ENCODE measurements at regions not wholly inside any gene's neighbourhood (a gene's known extent, or its start where the extent isn't known, plus 50 kb on each side); places are given as distances from the start of the nearest gene placed in this dataset.

DNA sequence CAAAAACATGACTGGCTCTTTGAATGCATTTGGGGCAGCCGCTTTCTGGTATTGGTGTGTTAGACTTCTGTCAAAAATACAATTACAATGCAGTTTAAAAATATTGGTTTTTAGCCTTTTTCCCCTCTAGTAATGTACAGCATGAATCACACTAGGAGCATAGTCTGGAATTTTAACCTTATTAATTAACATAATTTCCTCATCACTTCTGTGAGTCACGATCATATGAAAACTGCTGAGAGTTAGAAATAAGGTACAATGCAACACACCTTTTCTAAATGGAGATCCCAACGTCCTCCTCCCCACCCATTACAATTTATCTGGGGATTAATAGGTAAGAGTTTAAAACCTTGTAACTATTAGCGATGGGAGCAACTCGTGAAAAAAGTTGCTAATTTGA lies 297.1 kb upstream of the RIMS1 start:
- 61 to 65% methylated on average over 5 of the region's 5 CpGs for WGBS, 2 donors
- DNase-seq (no peak), ATAC-seq (no peak)
- TF ChIP-seq POLR2A (IDR thresholded peaks at IDR 0.05): no peak
- TF ChIP-seq, protein P1, sequence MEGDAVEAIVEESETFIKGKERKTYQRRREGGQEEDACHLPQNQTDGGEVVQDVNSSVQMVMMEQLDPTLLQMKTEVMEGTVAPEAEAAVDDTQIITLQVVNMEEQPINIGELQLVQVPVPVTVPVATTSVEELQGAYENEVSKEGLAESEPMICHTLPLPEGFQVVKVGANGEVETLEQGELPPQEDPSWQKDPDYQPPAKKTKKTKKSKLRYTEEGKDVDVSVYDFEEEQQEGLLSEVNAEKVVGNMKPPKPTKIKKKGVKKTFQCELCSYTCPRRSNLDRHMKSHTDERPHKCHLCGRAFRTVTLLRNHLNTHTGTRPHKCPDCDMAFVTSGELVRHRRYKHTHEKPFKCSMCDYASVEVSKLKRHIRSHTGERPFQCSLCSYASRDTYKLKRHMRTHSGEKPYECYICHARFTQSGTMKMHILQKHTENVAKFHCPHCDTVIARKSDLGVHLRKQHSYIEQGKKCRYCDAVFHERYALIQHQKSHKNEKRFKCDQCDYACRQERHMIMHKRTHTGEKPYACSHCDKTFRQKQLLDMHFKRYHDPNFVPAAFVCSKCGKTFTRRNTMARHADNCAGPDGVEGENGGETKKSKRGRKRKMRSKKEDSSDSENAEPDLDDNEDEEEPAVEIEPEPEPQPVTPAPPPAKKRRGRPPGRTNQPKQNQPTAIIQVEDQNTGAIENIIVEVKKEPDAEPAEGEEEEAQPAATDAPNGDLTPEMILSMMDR (IDR thresholded peaks at IDR 0.05): no peak
- H3K4me1 ChIP-seq: no peaks in the 10 kb centered on the region
- no peaks in the 10 kb centered on the region for H3K27me3 ChIP-seq
- no peaks in the 10 kb centered on the region for H3K9me3 ChIP-seq
- intact Hi-C loops (cut with DNase I): no loop called here
- no peak overlapping the region for H3K4me3 ChIP-seq
- H3K27ac ChIP-seq: no peak overlapping the region
- H3K36me3 ChIP-seq (replicated peaks in 1 of 2; ENCODE audit: insufficient read depth in 1 of 2, low read depth in 2 of 2): no peaks in the 10 kb centered on the region

DNA sequence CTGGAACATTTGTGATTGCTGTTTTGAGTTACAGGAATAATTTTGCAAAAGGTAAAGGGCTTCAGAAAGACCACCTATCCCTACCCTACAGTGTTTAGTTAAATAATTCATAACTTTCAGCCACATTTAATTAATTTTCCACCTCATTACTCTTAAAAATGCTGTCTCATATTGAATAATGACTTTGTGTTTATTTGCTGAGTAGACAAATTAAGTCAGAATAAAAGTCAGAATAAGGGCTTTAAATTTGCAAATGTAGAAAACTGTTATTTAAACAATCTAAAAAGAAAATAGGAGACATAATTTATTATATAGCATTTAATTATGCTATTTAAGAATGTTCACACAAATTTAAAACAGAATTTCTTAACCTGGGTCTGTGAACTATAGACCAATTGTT lies 293.7 kb upstream of the RIMS1 start:
- Histone ChIP-seq H3K27ac (no peak overlapping the region), H3K4me3 (no peak overlapping the region), H3K36me3 (replicated peaks in 1 of 2; ENCODE audit: insufficient read depth in 1 of 2, low read depth in 2 of 2) (no peaks in the 10 kb centered on the region), H3K9me3 (no peaks in the 10 kb centered on the region), H3K4me1 (no peaks in the 10 kb centered on the region), H3K27me3 (no peaks in the 10 kb centered on the region)
- TF ChIP-seq POLR2A (IDR thresholded peaks at IDR 0.05): no peak
- TF ChIP-seq, protein P1 (IDR thresholded peaks at IDR 0.05): no peak
- ATAC-seq: no peak
- no peak for DNase-seq
- intact Hi-C loops (cut with DNase I): no loop called here

DNA sequence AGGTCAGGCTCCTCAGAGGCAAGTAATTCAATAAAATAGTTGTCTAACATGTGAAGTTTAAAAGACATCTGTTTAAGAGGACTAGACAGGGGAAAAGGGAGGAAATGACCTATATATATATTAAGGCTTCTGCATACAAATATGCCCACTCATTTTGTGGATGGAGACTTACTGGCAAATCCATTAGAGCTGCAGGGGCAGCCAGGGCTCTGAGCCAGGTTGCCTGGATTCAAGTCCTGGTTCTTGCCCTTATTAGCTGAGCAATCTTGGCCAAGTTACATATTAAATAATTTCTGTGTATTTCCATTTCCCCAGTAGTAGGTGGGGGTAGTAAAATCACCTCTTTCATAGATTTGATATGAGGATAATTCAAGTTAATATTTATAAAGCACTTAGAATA lies 287.0 kb upstream of the RIMS1 start:
- DNase-seq (no peak), ATAC-seq (no peak)
- Histone ChIP-seq H3K27ac (no peak overlapping the region), H3K4me3 (no peak overlapping the region), H3K4me1 (no peaks in the 10 kb centered on the region), H3K9me3 (no peaks in the 10 kb centered on the region), H3K36me3 (replicated peaks in 1 of 2; ENCODE audit: insufficient read depth in 1 of 2, low read depth in 2 of 2) (no peaks in the 10 kb centered on the region), H3K27me3 (no peaks in the 10 kb centered on the region)
- intact Hi-C loops (cut with DNase I): no loop called here
- no peak for TF ChIP-seq POLR2A (IDR thresholded peaks at IDR 0.05)
- TF ChIP-seq, protein P1 (IDR thresholded peaks at IDR 0.05): no peak

DNA sequence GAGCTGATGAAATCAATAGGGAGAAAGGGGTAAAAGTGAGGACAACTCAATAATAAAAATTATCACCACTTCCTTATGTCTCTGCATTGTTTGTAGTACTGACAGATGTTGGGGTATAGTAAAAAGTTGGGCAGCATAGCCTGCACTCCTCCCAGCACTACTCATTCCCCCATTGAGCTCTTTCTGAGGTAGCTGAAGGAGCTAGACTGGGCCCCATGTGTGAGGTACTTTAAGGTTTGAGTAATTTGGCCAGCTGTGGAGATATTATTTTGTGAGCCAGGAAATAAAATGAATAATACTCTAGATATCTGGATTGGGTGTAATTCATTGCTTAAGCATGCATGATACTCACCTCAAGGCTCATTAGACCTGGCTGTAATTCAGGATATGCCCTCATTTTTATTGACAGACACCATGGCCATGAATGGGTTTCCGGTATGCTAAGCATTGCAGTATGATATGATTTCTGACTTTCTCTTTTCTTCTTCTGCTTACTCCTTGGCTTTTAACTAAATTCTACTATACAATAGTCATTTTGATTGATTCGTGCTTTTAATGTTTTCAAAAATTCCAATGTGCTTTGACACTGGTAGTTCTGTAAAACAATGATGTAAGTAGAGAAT lies 283.9 kb upstream of the RIMS1 start:
- ATAC-seq: no peak
- H3K27me3 ChIP-seq: no peaks in the 10 kb centered on the region
- H3K36me3 ChIP-seq (replicated peaks in 1 of 2; ENCODE audit: insufficient read depth in 1 of 2, low read depth in 2 of 2): no peaks in the 10 kb centered on the region
- H3K27ac ChIP-seq: no peak overlapping the region
- intact Hi-C loops (cut with DNase I): no loop called here
- no peaks in the 10 kb centered on the region for H3K4me1 ChIP-seq
- DNase-seq: no peak
- WGBS, 2 donors: 53 to 69% methylated on average over 2 of the region's 2 CpGs
- no peak overlapping the region for H3K4me3 ChIP-seq
- no peaks in the 10 kb centered on the region for H3K9me3 ChIP-seq
- TF ChIP-seq, protein P1 (IDR thresholded peaks at IDR 0.05): no peak
- no peak for TF ChIP-seq POLR2A (IDR thresholded peaks at IDR 0.05)

DNA sequence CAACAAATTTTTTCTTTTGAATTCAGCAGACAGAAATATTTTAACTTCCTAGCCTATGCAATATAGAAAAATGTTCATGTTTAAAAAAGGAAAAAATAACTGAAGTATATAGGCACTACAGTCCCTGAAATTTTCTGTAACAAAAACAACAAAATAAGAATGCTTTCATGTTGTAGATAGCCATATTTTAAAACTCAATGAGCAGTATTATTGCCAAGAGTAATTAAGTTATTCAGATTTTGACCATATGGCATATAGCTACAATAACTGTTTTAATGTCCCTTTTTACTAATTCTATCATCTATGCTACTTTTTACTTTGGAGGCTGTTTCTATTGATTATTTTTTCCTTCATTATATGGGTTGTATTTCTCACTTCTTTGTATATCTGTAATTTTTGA lies 283.3 kb upstream of the RIMS1 start:
- no peak overlapping the region for H3K27ac ChIP-seq
- H3K9me3 ChIP-seq: no peaks in the 10 kb centered on the region
- intact Hi-C loops (cut with DNase I): no loop called here
- H3K4me1 ChIP-seq: no peaks in the 10 kb centered on the region
- ATAC-seq (no peak), DNase-seq (no peak)
- TF ChIP-seq, protein P1 (IDR thresholded peaks at IDR 0.05): no peak
- TF ChIP-seq POLR2A (IDR thresholded peaks at IDR 0.05): no peak
- H3K36me3 ChIP-seq (replicated peaks in 1 of 2; ENCODE audit: insufficient read depth in 1 of 2, low read depth in 2 of 2): no peaks in the 10 kb centered on the region
- H3K27me3 ChIP-seq: no peaks in the 10 kb centered on the region
- no peak overlapping the region for H3K4me3 ChIP-seq
